ENCODE measurements at regions not wholly inside any gene's neighbourhood (a gene's known extent, or its start where the extent isn't known, plus 50 kb on each side); places are given as distances from the start of the nearest gene placed in this dataset.
"Not testable (repeated sequence)": the region's sequence is repeated elsewhere in the genome, so short reads cannot be mapped to it uniquely, and the experiment has no call there.

GRCh38 chr14:30445011-30445793, 113.8 kb upstream of the G2E3 start:
- no peak for DNase-seq

- DNase-seq: no peak
These were observed 113.1 kb upstream of the G2E3 start for GRCh38 chr14:30445852-30446251.

- no peak for DNase-seq
These were observed 108.1 kb upstream of the G2E3 start for GRCh38 chr14:30450631-30451545.

- DNase-seq: no peak
These were observed 102.7 kb upstream of the G2E3 start for GRCh38 chr14:30456296-30456695.

GRCh38 chr14:30462358-30462757, 96.6 kb upstream of the G2E3 start:
- DNase-seq: no peak

- DNase-seq: no peak
These were observed 94.5 kb upstream of the G2E3 start for GRCh38 chr14:30464481-30464880.

- no peak for DNase-seq
These were observed 90.6 kb upstream of the G2E3 start for GRCh38 chr14:30468354-30468753.

- DNase-seq: no peak
These were observed 87.0 kb upstream of the G2E3 start for GRCh38 chr14:30471980-30472379.

GRCh38 chr14:30473846-30474696, 84.9 kb upstream of the G2E3 start:
- not testable (repeated sequence) for DNase-seq

GRCh38 chr14:30482276-30482675, 76.7 kb upstream of the G2E3 start:
- DNase-seq: no peak

- DNase-seq: no peak
These were observed 74.8 kb upstream of the G2E3 start for GRCh38 chr14:30484201-30484600.

- DNase-seq: no peak
These were observed 74.0 kb upstream of the G2E3 start for GRCh38 chr14:30484976-30485375.

GRCh38 chr14:30496852-30497251, 62.1 kb upstream of the G2E3 start:
- no peak for DNase-seq

GRCh38 chr14:30499358-30499757, 59.6 kb upstream of the G2E3 start:
- DNase-seq: no peak

GRCh38 chr14:30500222-30500621, 58.7 kb upstream of the G2E3 start:
- DNase-seq: no peak

- DNase-seq: no peak
These were observed 51.7 kb upstream of the G2E3 start for GRCh38 chr14:30507209-30507608.

Measured in fibroblast of skin of abdomen (primary cell).